ENCODE measurements at regions not wholly inside any gene's neighbourhood (a gene's known extent, or its start where the extent isn't known, plus 50 kb on each side); places are given as distances from the start of the nearest gene placed in this dataset.

GRCh38 chr2:116645155-116645554, 1169.3 kb upstream of the DDX18 start:
- no peak for DNase-seq (ENCODE audit: low spot score)
- Histone ChIP-seq H3K4me3 (ENCODE audit: low read depth in 1 of 3, low read length in 3 of 3) (no peak overlapping the region), H3K36me3 (ENCODE audit: control insufficient read depth in 4 of 4, insufficient read depth in 3 of 4, low read depth in 1 of 4, low read length in 3 of 4) (no peaks in the 10 kb centered on the region), H3K9me3 (ENCODE audit: control insufficient read depth in 4 of 4, low read length in 3 of 4) (no peaks in the 10 kb centered on the region), H3K4me1 (ENCODE audit: control insufficient read depth in 4 of 4, insufficient read depth in 4 of 4, low read length in 3 of 4) (no peaks in the 10 kb centered on the region), H3K9ac (ENCODE audit: low read depth in 1 of 2, low read length in 2 of 2) (no peak overlapping the region), H3K27me3 (ENCODE audit: control insufficient read depth in 4 of 4, insufficient read depth in 4 of 4, low read length in 3 of 4) (no peaks in the 10 kb centered on the region), H3K27ac (ENCODE audit: low read depth in 1 of 2, low read length in 2 of 2) (no peak overlapping the region)
- TF ChIP-seq YY1 (IDR thresholded peaks at IDR 0.05) = no peak
- TF ChIP-seq GABPA (IDR thresholded peaks at IDR 0.05 in 1 of 2, conservative IDR thresholded peaks at IDR 0.05 in 1 of 2) = no peak
- no peak for TF ChIP-seq TAF1 (conservative IDR thresholded peaks at IDR 0.05)
- no peak for TF ChIP-seq REST (IDR thresholded peaks at IDR 0.05)
- no peak for TF ChIP-seq ZBTB33 (IDR thresholded peaks at IDR 0.05)
- no peak for TF ChIP-seq FOXA2 (IDR thresholded peaks at IDR 0.05)
- no peak for TF ChIP-seq EGR1 (IDR thresholded peaks at IDR 0.05; ENCODE audit: low read depth in 2 of 2)
- TF ChIP-seq FOXA1 (IDR thresholded peaks at IDR 0.05) = no peak
- TF ChIP-seq SP1 (IDR thresholded peaks at IDR 0.05) = no peak
- TF ChIP-seq RXRA (IDR thresholded peaks at IDR 0.05) = no peak
- TF ChIP-seq HNF4G (IDR thresholded peaks at IDR 0.05) = no peak
- TF ChIP-seq, protein P1, sequence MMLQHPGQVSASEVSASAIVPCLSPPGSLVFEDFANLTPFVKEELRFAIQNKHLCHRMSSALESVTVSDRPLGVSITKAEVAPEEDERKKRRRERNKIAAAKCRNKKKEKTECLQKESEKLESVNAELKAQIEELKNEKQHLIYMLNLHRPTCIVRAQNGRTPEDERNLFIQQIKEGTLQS (IDR thresholded peaks at IDR 0.05) = no peak
- no peak for TF ChIP-seq JUND (IDR thresholded peaks at IDR 0.05)
- TF ChIP-seq, protein P2, sequence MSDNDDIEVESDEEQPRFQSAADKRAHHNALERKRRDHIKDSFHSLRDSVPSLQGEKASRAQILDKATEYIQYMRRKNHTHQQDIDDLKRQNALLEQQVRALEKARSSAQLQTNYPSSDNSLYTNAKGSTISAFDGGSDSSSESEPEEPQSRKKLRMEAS (IDR thresholded peaks at IDR 0.05) = no peak
- WGBS = 77% methylated on average over 1 of the region's 1 CpG

DNA sequence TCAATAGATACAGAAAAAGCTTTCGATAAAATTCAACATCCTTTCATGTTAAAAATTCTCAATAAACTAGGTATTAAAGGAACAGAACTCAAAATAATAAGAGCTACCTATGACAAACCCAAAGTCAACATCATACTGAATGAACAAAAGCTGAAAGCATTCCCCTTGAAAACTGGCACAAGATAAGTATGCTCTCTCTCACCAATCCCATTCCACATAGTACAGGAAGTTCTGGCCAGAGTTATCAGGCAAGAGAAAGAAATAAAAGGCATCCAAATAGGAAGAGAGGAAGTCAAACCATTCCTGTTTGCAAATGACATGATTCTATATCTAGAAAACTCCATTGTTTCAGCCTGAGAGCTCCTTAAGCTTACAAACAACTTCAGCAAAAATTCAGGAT, 1145.8 kb upstream of the DDX18 start:
- 66% methylated on average over 1 of the region's 1 CpG for WGBS

More for the DNA sequence above, 1145.8 kb upstream of the DDX18 start:
- TF ChIP-seq EGR1 (IDR thresholded peaks at IDR 0.05; ENCODE audit: low read depth in 2 of 2) (no peak), HNF4G (IDR thresholded peaks at IDR 0.05) (no peak), FOXA2 (IDR thresholded peaks at IDR 0.05) (no peak), NR2F2 (IDR thresholded peaks at IDR 0.05) (no peak), TAF1 (conservative IDR thresholded peaks at IDR 0.05) (no peak), YY1 (IDR thresholded peaks at IDR 0.05) (no peak), FOXA1 (IDR thresholded peaks at IDR 0.05) (no peak), HNF4A (conservative IDR thresholded peaks at IDR 0.05) (no peak), ZBTB33 (IDR thresholded peaks at IDR 0.05) (no peak), JUND (IDR thresholded peaks at IDR 0.05) (no peak), SP1 (IDR thresholded peaks at IDR 0.05) (no peak)
- TF ChIP-seq, protein P1 (IDR thresholded peaks at IDR 0.05) = no peak
- Histone ChIP-seq H3K27me3 (ENCODE audit: control insufficient read depth in 4 of 4, insufficient read depth in 4 of 4, low read length in 3 of 4) (no peaks in the 10 kb centered on the region), H3K9me3 (ENCODE audit: control insufficient read depth in 4 of 4, low read length in 3 of 4) (peaks cover 0 to 2% (median 0%) of the 10 kb centered on the region in 4 donors), H3K36me3 (ENCODE audit: control insufficient read depth in 4 of 4, insufficient read depth in 3 of 4, low read depth in 1 of 4, low read length in 3 of 4) (no peaks in the 10 kb centered on the region), H3K27ac (ENCODE audit: low read depth in 1 of 2, low read length in 2 of 2) (no peak overlapping the region), H3K9ac (ENCODE audit: low read depth in 1 of 2, low read length in 2 of 2) (no peak overlapping the region), H3K4me3 (ENCODE audit: low read depth in 1 of 3, low read length in 3 of 3) (no peak overlapping the region), H3K4me1 (ENCODE audit: control insufficient read depth in 4 of 4, insufficient read depth in 4 of 4, low read length in 3 of 4) (no peaks in the 10 kb centered on the region)
- no peak for DNase-seq (ENCODE audit: low spot score)

All from liver (tissue), 7 donors.